WTC11 (cell line): ENCODE measurements at regions not wholly inside any gene's neighbourhood (a gene's known extent, or its start where the extent isn't known, plus 50 kb on each side); places are given as distances from the start of the nearest gene placed in this dataset.

ENCODE experiments used
- CREB1 ChIP-seq: sonication (generic); formaldehyde crosslinking; IDR thresholded peaks from 2 replicates; pipeline ENCODE4 v1.8.0; 2023; ENCODE audit warnings: mild to moderate bottlenecking, missing genetic modification reagents
- CTCF ChIP-seq: fragments of 200-600 bp; IDR thresholded peaks from 2 replicates; pipeline ENCODE4 v1.8.0; 2022; ENCODE audit warnings: antibody characterized with exemption
- ETV6 ChIP-seq: sonication (generic); formaldehyde crosslinking; IDR thresholded peaks from 2 replicates; pipeline ENCODE4 v1.8.1; 2022; ENCODE audit warnings: mild to moderate bottlenecking, missing genetic modification reagents
- FOXP1 ChIP-seq: sonication (generic); formaldehyde crosslinking; IDR thresholded peaks from 2 replicates; pipeline ENCODE4 v1.8.0; 2022; ENCODE audit warnings: missing genetic modification reagents, mild to moderate bottlenecking, moderate library complexity, borderline replicate concordance
- MXD4 ChIP-seq: fragments of 250-450 bp; sonication (Bioruptor Pico); IDR thresholded peaks from 2 replicates; pipeline ENCODE4 v1.8.0; 2021; ENCODE audit warnings: mild to moderate bottlenecking, moderate library complexity, borderline replicate concordance
- NFYB ChIP-seq: sonication (generic); formaldehyde crosslinking; conservative IDR thresholded peaks from 2 replicates; pipeline ENCODE4 v1.8.0; 2022; ENCODE audit warnings: low read depth, missing genetic modification reagents
- RELA ChIP-seq: sonication (generic); formaldehyde crosslinking; IDR thresholded peaks from 2 replicates; pipeline ENCODE4 v1.8.1; 2022; ENCODE audit warnings: missing genetic modification reagents, mild to moderate bottlenecking, borderline replicate concordance
- ZNF263 ChIP-seq: sonication (generic); formaldehyde crosslinking; IDR thresholded peaks from 2 replicates; pipeline ENCODE4 v1.8.1; 2022; ENCODE audit warnings: low read depth, mild to moderate bottlenecking, moderate library complexity, missing genetic modification reagents
- ZNF416 ChIP-seq: fragments of 250-450 bp; sonication (Bioruptor Pico); IDR thresholded peaks from 2 replicates; pipeline ENCODE4 v1.9.0; 2021; ENCODE audit warnings: mild to moderate bottlenecking, inconsistent platforms
- TF ChIP-seq, protein P1 (sequence below): sonication (generic); formaldehyde crosslinking; IDR thresholded peaks from 2 replicates; pipeline ENCODE4 v1.8.1; 2023; ENCODE audit warnings: mild to moderate bottlenecking, missing genetic modification reagents
- TF ChIP-seq, protein P2 (sequence below): sonication (generic); formaldehyde crosslinking; IDR thresholded peaks from 2 replicates; pipeline ENCODE4 v1.8.1; 2023; ENCODE audit warnings: mild to moderate bottlenecking, missing genetic modification reagents

- TF ChIP-seq ZNF416 (CRISPR knock-in tag) = no peak
- TF ChIP-seq, protein P1, sequence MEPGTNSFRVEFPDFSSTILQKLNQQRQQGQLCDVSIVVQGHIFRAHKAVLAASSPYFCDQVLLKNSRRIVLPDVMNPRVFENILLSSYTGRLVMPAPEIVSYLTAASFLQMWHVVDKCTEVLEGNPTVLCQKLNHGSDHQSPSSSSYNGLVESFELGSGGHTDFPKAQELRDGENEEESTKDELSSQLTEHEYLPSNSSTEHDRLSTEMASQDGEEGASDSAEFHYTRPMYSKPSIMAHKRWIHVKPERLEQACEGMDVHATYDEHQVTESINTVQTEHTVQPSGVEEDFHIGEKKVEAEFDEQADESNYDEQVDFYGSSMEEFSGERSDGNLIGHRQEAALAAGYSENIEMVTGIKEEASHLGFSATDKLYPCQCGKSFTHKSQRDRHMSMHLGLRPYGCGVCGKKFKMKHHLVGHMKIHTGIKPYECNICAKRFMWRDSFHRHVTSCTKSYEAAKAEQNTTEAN (CRISPR knock-in tag) = no peak
- no peak for TF ChIP-seq ZNF263 (CRISPR knock-in tag)
- no peak for TF ChIP-seq RELA
- TF ChIP-seq, protein P2, sequence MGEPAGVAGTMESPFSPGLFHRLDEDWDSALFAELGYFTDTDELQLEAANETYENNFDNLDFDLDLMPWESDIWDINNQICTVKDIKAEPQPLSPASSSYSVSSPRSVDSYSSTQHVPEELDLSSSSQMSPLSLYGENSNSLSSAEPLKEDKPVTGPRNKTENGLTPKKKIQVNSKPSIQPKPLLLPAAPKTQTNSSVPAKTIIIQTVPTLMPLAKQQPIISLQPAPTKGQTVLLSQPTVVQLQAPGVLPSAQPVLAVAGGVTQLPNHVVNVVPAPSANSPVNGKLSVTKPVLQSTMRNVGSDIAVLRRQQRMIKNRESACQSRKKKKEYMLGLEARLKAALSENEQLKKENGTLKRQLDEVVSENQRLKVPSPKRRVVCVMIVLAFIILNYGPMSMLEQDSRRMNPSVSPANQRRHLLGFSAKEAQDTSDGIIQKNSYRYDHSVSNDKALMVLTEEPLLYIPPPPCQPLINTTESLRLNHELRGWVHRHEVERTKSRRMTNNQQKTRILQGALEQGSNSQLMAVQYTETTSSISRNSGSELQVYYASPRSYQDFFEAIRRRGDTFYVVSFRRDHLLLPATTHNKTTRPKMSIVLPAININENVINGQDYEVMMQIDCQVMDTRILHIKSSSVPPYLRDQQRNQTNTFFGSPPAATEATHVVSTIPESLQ (CRISPR knock-in tag) = no peak
- no peak for TF ChIP-seq CTCF
- no peak for TF ChIP-seq CREB1 (CRISPR knock-in tag)
- TF ChIP-seq NFYB (CRISPR knock-in tag) = no peak
- no peak for TF ChIP-seq MXD4 (CRISPR knock-in tag)
- TF ChIP-seq FOXP1 (CRISPR knock-in tag) = no peak
- TF ChIP-seq ETV6 = no peak
These were observed 72.6 kb upstream of the ARHGAP24 start for GRCh38 chr4:85402371-85402770.
